HepG2 (cell line): ENCODE measurements at regions not wholly inside any gene's neighbourhood (a gene's known extent, or its start where the extent isn't known, plus 50 kb on each side); places are given as distances from the start of the nearest gene placed in this dataset.

ENCODE experiments used
- FOXJ3 ChIP-seq: sonication (generic); formaldehyde crosslinking; IDR thresholded peaks from 2 replicates; pipeline ENCODE4 v1.4.0; 2020; ENCODE audit warnings: missing genetic modification reagents, mild to moderate bottlenecking, borderline replicate concordance
- GATAD1 ChIP-seq: IDR thresholded peaks from 2 replicates; pipeline ENCODE4 v1.6.1; 2016; ENCODE audit warnings: missing genetic modification reagents, missing compliant biosample characterization
- GTF3A ChIP-seq: sonication (generic); formaldehyde crosslinking; conservative IDR thresholded peaks from 2 replicates; pipeline ENCODE4 v1.4.0; 2020; ENCODE audit warnings: mild to moderate bottlenecking, missing genetic modification reagents
- KLF11 ChIP-seq: IDR thresholded peaks from 2 replicates; pipeline ENCODE4 v1.6.1; 2016; ENCODE audit warnings: missing compliant biosample characterization
- SOX5 ChIP-seq: IDR thresholded peaks from 2 replicates; pipeline ENCODE4 v1.6.1; 2016; ENCODE audit warnings: borderline replicate concordance
- TEAD2 ChIP-seq: sonication (generic); formaldehyde crosslinking; IDR thresholded peaks from 2 replicates; pipeline ENCODE4 v1.9.0; 2021; ENCODE audit warnings: missing genetic modification reagents
- ZBTB14 ChIP-seq: sonication (generic); formaldehyde crosslinking; IDR thresholded peaks from 2 replicates; pipeline ENCODE4 v1.4.0; 2020; ENCODE audit warnings: missing genetic modification reagents
- ZNF121 ChIP-seq: sonication (generic); formaldehyde crosslinking; IDR thresholded peaks from 2 replicates; pipeline ENCODE4 v1.5.0; 2020; ENCODE audit warnings: mild to moderate bottlenecking, missing genetic modification reagents
- TF ChIP-seq, protein P1 (sequence below): IDR thresholded peaks from 2 replicates; pipeline ENCODE4 v1.6.1; 2016; ENCODE audit warnings: mild to moderate bottlenecking
- TF ChIP-seq, protein P2 (sequence below): sonication (generic); formaldehyde crosslinking; IDR thresholded peaks from one replicate; pipeline ENCODE4 v1.5.1; 2020; ENCODE audit warnings: mild to moderate bottlenecking, missing genetic modification reagents; ENCODE audit errors: not compliant biosample characterization
- TF ChIP-seq, protein P3 (sequence below): sonication (generic); formaldehyde crosslinking; IDR thresholded peaks from 2 replicates; pipeline ENCODE4 v1.4.0; 2020; ENCODE audit warnings: mild to moderate bottlenecking, missing genetic modification reagents, borderline replicate concordance
- TF ChIP-seq, protein P4 (sequence below): sonication (generic); formaldehyde crosslinking; conservative IDR thresholded peaks from 2 replicates; pipeline ENCODE4 v1.8.0; 2022; ENCODE audit warnings: mild to moderate bottlenecking, moderate library complexity, missing genetic modification reagents

DNA sequence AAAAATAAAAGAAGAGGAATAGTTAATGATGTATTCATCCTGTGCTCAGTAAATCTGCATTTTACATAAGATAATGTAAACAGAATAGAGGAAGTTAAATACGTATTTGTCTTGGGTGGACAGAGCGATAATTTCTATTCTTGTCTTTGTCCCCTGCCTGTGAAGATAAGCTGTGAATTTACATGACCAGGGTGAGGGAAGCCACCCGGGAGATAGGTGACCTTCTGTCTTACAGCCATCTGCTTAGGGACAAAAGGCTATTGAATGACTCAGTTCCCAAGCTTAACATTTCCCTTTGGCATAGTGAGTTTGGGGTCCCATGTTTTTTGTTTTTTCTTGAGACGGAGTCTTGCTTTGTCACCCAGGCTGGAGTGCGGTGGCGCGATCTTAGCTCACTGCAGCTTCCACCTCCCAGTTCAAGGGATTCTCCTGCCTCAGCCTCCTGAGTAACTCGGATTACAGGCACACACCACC lies 88.7 kb upstream of the KCTD7 start (continued):
- TF ChIP-seq, protein P1, sequence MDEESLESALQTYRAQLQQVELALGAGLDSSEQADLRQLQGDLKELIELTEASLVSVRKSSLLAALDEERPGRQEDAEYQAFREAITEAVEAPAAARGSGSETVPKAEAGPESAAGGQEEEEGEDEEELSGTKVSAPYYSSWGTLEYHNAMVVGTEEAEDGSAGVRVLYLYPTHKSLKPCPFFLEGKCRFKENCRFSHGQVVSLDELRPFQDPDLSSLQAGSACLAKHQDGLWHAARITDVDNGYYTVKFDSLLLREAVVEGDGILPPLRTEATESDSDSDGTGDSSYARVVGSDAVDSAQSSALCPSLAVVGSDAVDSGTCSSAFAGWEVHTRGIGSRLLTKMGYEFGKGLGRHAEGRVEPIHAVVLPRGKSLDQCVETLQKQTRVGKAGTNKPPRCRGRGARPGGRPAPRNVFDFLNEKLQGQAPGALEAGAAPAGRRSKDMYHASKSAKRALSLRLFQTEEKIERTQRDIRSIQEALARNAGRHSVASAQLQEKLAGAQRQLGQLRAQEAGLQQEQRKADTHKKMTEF (CRISPR knock-in tag), result peak; percentile 18; the same call in 1 of the 2 replicates
- no peak for TF ChIP-seq KLF11 (CRISPR knock-in tag)
- no peak for TF ChIP-seq TEAD2 (CRISPR knock-in tag)
- TF ChIP-seq, protein P2, sequence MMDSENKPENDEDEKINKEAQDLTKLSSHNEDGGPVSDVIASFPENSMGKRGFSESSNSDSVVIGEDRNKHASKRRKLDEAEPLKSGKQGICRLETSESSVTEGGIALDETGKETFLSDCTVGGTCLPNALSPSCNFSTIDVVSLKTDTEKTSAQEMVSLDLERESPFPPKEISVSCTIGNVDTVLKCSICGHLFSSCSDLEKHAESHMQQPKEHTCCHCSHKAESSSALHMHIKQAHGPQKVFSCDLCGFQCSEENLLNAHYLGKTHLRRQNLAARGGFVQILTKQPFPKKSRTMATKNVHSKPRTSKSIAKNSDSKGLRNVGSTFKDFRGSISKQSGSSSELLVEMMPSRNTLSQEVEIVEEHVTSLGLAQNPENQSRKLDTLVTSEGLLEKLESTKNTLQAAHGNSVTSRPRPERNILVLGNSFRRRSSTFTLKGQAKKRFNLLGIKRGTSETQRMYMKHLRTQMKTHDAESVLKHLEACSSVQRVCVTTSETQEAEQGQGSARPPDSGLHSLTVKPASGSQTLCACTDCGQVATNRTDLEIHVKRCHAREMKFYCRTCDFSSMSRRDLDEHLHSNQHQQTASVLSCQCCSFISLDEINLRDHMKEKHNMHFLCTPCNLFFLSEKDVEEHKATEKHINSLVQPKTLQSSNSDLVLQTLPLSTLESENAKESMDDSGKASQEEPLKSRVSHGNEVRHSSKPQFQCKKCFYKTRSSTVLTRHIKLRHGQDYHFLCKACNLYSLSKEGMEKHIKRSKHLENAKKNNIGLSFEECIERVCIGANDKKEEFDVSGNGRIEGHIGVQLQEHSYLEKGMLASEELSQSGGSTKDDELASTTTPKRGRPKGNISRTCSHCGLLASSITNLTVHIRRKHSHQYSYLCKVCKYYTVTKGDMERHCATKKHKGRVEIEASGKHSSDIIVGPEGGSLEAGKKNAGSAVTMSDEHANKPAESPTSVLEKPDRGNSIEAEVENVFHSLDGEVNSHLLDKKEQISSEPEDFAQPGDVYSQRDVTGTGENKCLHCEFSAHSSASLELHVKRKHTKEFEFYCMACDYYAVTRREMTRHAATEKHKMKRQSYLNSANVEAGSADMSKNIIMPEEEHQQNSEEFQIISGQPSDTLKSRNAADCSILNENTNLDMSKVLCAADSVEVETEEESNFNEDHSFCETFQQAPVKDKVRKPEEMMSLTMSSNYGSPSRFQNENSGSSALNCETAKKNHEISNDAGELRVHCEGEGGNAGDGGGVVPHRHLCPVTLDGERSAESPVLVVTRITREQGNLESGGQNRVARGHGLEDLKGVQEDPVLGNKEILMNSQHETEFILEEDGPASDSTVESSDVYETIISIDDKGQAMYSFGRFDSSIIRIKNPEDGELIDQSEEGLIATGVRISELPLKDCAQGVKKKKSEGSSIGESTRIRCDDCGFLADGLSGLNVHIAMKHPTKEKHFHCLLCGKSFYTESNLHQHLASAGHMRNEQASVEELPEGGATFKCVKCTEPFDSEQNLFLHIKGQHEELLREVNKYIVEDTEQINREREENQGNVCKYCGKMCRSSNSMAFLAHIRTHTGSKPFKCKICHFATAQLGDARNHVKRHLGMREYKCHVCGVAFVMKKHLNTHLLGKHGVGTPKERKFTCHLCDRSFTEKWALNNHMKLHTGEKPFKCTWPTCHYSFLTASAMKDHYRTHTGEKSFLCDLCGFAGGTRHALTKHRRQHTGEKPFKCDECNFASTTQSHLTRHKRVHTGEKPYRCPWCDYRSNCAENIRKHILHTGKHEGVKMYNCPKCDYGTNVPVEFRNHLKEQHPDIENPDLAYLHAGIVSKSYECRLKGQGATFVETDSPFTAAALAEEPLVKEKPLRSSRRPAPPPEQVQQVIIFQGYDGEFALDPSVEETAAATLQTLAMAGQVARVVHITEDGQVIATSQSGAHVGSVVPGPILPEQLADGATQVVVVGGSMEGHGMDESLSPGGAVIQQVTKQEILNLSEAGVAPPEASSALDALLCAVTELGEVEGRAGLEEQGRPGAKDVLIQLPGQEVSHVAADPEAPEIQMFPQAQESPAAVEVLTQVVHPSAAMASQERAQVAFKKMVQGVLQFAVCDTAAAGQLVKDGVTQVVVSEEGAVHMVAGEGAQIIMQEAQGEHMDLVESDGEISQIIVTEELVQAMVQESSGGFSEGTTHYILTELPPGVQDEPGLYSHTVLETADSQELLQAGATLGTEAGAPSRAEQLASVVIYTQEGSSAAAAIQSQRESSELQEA (CRISPR knock-in tag), result no peak
- TF ChIP-seq SOX5, result peak; percentile 30; the same call in 1 of the 2 replicates
- TF ChIP-seq ZBTB14, result no peak
- TF ChIP-seq, protein P3, sequence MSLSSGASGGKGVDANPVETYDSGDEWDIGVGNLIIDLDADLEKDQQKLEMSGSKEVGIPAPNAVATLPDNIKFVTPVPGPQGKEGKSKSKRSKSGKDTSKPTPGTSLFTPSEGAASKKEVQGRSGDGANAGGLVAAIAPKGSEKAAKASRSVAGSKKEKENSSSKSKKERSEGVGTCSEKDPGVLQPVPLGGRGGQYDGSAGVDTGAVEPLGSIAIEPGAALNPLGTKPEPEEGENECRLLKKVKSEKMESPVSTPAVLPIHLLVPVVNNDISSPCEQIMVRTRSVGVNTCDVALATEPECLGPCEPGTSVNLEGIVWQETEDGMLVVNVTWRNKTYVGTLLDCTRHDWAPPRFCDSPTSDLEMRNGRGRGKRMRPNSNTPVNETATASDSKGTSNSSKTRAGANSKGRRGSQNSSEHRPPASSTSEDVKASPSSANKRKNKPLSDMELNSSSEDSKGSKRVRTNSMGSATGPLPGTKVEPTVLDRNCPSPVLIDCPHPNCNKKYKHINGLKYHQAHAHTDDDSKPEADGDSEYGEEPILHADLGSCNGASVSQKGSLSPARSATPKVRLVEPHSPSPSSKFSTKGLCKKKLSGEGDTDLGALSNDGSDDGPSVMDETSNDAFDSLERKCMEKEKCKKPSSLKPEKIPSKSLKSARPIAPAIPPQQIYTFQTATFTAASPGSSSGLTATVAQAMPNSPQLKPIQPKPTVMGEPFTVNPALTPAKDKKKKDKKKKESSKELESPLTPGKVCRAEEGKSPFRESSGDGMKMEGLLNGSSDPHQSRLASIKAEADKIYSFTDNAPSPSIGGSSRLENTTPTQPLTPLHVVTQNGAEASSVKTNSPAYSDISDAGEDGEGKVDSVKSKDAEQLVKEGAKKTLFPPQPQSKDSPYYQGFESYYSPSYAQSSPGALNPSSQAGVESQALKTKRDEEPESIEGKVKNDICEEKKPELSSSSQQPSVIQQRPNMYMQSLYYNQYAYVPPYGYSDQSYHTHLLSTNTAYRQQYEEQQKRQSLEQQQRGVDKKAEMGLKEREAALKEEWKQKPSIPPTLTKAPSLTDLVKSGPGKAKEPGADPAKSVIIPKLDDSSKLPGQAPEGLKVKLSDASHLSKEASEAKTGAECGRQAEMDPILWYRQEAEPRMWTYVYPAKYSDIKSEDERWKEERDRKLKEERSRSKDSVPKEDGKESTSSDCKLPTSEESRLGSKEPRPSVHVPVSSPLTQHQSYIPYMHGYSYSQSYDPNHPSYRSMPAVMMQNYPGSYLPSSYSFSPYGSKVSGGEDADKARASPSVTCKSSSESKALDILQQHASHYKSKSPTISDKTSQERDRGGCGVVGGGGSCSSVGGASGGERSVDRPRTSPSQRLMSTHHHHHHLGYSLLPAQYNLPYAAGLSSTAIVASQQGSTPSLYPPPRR (CRISPR knock-in tag), result no peak
- TF ChIP-seq GATAD1 (CRISPR knock-in tag), result no peak
- TF ChIP-seq ZNF121 (CRISPR knock-in tag), result no peak
- TF ChIP-seq, protein P4, sequence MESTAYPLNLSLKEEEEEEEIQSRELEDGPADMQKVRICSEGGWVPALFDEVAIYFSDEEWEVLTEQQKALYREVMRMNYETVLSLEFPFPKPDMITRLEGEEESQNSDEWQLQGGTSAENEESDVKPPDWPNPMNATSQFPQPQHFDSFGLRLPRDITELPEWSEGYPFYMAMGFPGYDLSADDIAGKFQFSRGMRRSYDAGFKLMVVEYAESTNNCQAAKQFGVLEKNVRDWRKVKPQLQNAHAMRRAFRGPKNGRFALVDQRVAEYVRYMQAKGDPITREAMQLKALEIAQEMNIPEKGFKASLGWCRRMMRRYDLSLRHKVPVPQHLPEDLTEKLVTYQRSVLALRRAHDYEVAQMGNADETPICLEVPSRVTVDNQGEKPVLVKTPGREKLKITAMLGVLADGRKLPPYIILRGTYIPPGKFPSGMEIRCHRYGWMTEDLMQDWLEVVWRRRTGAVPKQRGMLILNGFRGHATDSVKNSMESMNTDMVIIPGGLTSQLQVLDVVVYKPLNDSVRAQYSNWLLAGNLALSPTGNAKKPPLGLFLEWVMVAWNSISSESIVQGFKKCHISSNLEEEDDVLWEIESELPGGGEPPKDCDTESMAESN (CRISPR knock-in tag), result no peak
- no peak for TF ChIP-seq GTF3A (CRISPR knock-in tag)
- TF ChIP-seq FOXJ3 (CRISPR knock-in tag), result no peak
